Left lobe of liver (tissue), 2 donors: ENCODE measurements at regions not wholly inside any gene's neighbourhood (a gene's known extent, or its start where the extent isn't known, plus 50 kb on each side); places are given as distances from the start of the nearest gene placed in this dataset.
A peak's percentile ranks its signal among the peaks of the same experiment; 100 is the strongest.
"Not testable (repeated sequence)": the region's sequence is repeated elsewhere in the genome, so short reads cannot be mapped to it uniquely, and the experiment has no call there.

Experiments used
- ATAC-seq: fragments of 200-7000 bp; cut with Tn5 transposase; one replicate; pipeline ENCODE4 v1.9.1; 2020; ENCODE audit warnings: mild to moderate bottlenecking, moderate library complexity
- DNase-seq: peaks from one replicate; pipeline ENCODE4 v3.0.0-alpha.2; 2020; ENCODE audit warnings: low spot score
- donor health status: DM: no; HTN: no; CAD: no; lungs with moderate emphysema.
- donor health status: DM: no; HTN: yes; CAD: no.

- no peak for ATAC-seq
- no peak for DNase-seq
These were observed 843.0 kb downstream of the PCDH17 start for GRCh38 chr13:58474581-58474980.

- ATAC-seq (no peak), DNase-seq (no peak)
These were observed 844.8 kb downstream of the PCDH17 start for GRCh38 chr13:58476206-58476918.

GRCh38 chr13:58478858-58479257 lies 847.3 kb downstream of the PCDH17 start:
- DNase-seq, result no peak
- peak; percentile 99 for ATAC-seq

- ATAC-seq, result no peak
- DNase-seq, result no peak
These were observed 848.5 kb downstream of the PCDH17 start for GRCh38 chr13:58480061-58480460.

GRCh38 chr13:58488251-58488650 lies 856.7 kb downstream of the PCDH17 start:
- DNase-seq (no peak), ATAC-seq (no peak)

GRCh38 chr13:58495668-58496067 lies 864.1 kb downstream of the PCDH17 start:
- DNase-seq (no peak), ATAC-seq (no peak)

GRCh38 chr13:58500938-58501337 lies 869.4 kb downstream of the PCDH17 start:
- DNase-seq (no peak), ATAC-seq (no peak)

- not testable (repeated sequence) for ATAC-seq, DNase-seq
These were observed 872.7 kb downstream of the PCDH17 start for GRCh38 chr13:58504202-58504700.

- ATAC-seq, DNase-seq: not testable (repeated sequence)
These were observed 873.8 kb downstream of the PCDH17 start for GRCh38 chr13:58505262-58505920.

GRCh38 chr13:58528351-58528750 lies 896.8 kb downstream of the PCDH17 start:
- ATAC-seq, result no peak
- DNase-seq, result no peak

- peak; percentile 98 for ATAC-seq
These were observed 900.1 kb downstream of the PCDH17 start for GRCh38 chr13:58531614-58532013.

GRCh38 chr13:58542530-58542929 lies 911.0 kb downstream of the PCDH17 start:
- ATAC-seq, result no peak
- no peak for DNase-seq

More at GRCh38 chr13:58531614-58532013, 900.1 kb downstream of the PCDH17 start:
- DNase-seq, result peak; percentile 69

GRCh38 chr13:58547419-58547818 lies 915.9 kb downstream of the PCDH17 start:
- ATAC-seq (no peak), DNase-seq (no peak)

GRCh38 chr13:58566176-58566575 lies 934.6 kb downstream of the PCDH17 start:
- DNase-seq (no peak), ATAC-seq (no peak)

- DNase-seq, result no peak
- no peak for ATAC-seq
These were observed 942.2 kb downstream of the PCDH17 start for GRCh38 chr13:58573743-58574142.

- ATAC-seq, result no peak
- no peak for DNase-seq
These were observed 943.2 kb downstream of the PCDH17 start for GRCh38 chr13:58574791-58575190.

GRCh38 chr13:58579468-58579867 lies 947.9 kb downstream of the PCDH17 start:
- DNase-seq (no peak), ATAC-seq (no peak)

GRCh38 chr13:58583966-58584365 lies 952.4 kb downstream of the PCDH17 start:
- ATAC-seq (no peak), DNase-seq (no peak)

- no peak for DNase-seq
- ATAC-seq, result no peak
These were observed 953.1 kb downstream of the PCDH17 start for GRCh38 chr13:58584610-58585009.

GRCh38 chr13:58587183-58587582 lies 955.6 kb downstream of the PCDH17 start:
- no peak for DNase-seq
- no peak for ATAC-seq

GRCh38 chr13:58592052-58592451 lies 960.5 kb downstream of the PCDH17 start:
- ATAC-seq, result no peak
- no peak for DNase-seq

- ATAC-seq (no peak), DNase-seq (no peak)
These were observed 961.2 kb downstream of the PCDH17 start for GRCh38 chr13:58592786-58593185.
